Adipocyte (in vitro differentiated cells): ENCODE measurements at regions not wholly inside any gene's neighbourhood (a gene's known extent, or its start where the extent isn't known, plus 50 kb on each side); places are given as distances from the start of the nearest gene placed in this dataset.

Experiments
- DNase-seq: peaks from one replicate; pipeline ENCODE4 v3.0.0-alpha.2; 2015; ENCODE audit warnings: low read depth
- H3K27me3 ChIP-seq: replicated peaks from 2 replicates; pipeline ENCODE4 v1.7.0; 2013; ENCODE audit warnings: mild to moderate bottlenecking, low read length, moderate library complexity; ENCODE audit not compliant: control insufficient read depth, insufficient read depth
- H3K36me3 ChIP-seq: 2 replicates; pipeline ENCODE4 v1.7.0; 2013; ENCODE audit warnings: low read length, mild to moderate bottlenecking, moderate library complexity; ENCODE audit not compliant: control insufficient read depth, insufficient read depth, severe bottlenecking
- H3K4me1 ChIP-seq: 2 replicates; pipeline ENCODE4 v1.7.0; 2013; ENCODE audit warnings: mild to moderate bottlenecking, low read length, moderate library complexity; ENCODE audit not compliant: control insufficient read depth, insufficient read depth
- H3K4me3 ChIP-seq: 2 replicates; pipeline ENCODE4 v1.7.0; 2013; ENCODE audit warnings: mild to moderate bottlenecking, low read length, moderate library complexity
- H3K9ac ChIP-seq: 2 replicates; pipeline ENCODE4 v1.7.0; 2013; ENCODE audit warnings: mild to moderate bottlenecking, low read length, moderate library complexity
- H3K9me3 ChIP-seq: 2 replicates; pipeline ENCODE4 v1.7.0; 2013; ENCODE audit warnings: mild to moderate bottlenecking, low read length, moderate library complexity; ENCODE audit not compliant: control insufficient read depth

GRCh38 chr12:84550518-84550917, 362.1 kb downstream of the SLC6A15 start:
- Histone ChIP-seq H3K4me1 (peaks cover 15% of the 10 kb centered on the region), H3K27me3 (no peaks in the 10 kb centered on the region), H3K9ac (no peak overlapping the region), H3K4me3 (no peak overlapping the region), H3K36me3 (no peaks in the 10 kb centered on the region), H3K9me3 (no peaks in the 10 kb centered on the region)
- DNase-seq, result no peak

GRCh38 chr12:84542289-84542688, 370.3 kb downstream of the SLC6A15 start:
- Histone ChIP-seq H3K4me3 (no peak overlapping the region), H3K36me3 (no peaks in the 10 kb centered on the region), H3K27me3 (no peaks in the 10 kb centered on the region), H3K4me1 (peaks cover 5% of the 10 kb centered on the region), H3K9ac (no peak overlapping the region), H3K9me3 (no peaks in the 10 kb centered on the region)
- peak; percentile 29 for DNase-seq

- Histone ChIP-seq H3K9ac (no peak overlapping the region), H3K4me3 (no peak overlapping the region)
These were observed 374.9 kb downstream of the SLC6A15 start for GRCh38 chr12:84537666-84538065.

GRCh38 chr12:84512751-84513150, 399.8 kb downstream of the SLC6A15 start:
- no peak overlapping the region for H3K4me3 ChIP-seq
- no peaks in the 10 kb centered on the region for H3K27me3 ChIP-seq
- H3K9me3 ChIP-seq, result no peaks in the 10 kb centered on the region
- DNase-seq, result no peak
- peaks cover 23% of the 10 kb centered on the region for H3K4me1 ChIP-seq
- H3K9ac ChIP-seq, result no peak overlapping the region
- H3K36me3 ChIP-seq, result no peaks in the 10 kb centered on the region

More at GRCh38 chr12:84537666-84538065, 374.9 kb downstream of the SLC6A15 start:
- no peaks in the 10 kb centered on the region for H3K27me3 ChIP-seq
- no peaks in the 10 kb centered on the region for H3K36me3 ChIP-seq
- no peak for DNase-seq
- no peaks in the 10 kb centered on the region for H3K9me3 ChIP-seq
- no peaks in the 10 kb centered on the region for H3K4me1 ChIP-seq

- H3K4me3 ChIP-seq, result peak overlapping the region; percentile 59
- H3K9me3 ChIP-seq, result no peaks in the 10 kb centered on the region
- H3K4me1 ChIP-seq, result peaks cover 39% of the 10 kb centered on the region
- no peak for DNase-seq
- no peaks in the 10 kb centered on the region for H3K27me3 ChIP-seq
- peak overlapping the region; percentile 12 for H3K9ac ChIP-seq
- no peaks in the 10 kb centered on the region for H3K36me3 ChIP-seq
These were observed 403.7 kb downstream of the SLC6A15 start for GRCh38 chr12:84508851-84509260.

GRCh38 chr12:84507956-84508850, 404.4 kb downstream of the SLC6A15 start:
- Histone ChIP-seq H3K9ac (peak overlapping the region; percentile 12), H3K9me3 (no peaks in the 10 kb centered on the region), H3K36me3 (no peaks in the 10 kb centered on the region), H3K4me3 (peak overlapping the region; percentile 59), H3K27me3 (no peaks in the 10 kb centered on the region), H3K4me1 (peaks cover 39% of the 10 kb centered on the region)
- DNase-seq, result peak; percentile 79

GRCh38 chr12:84506282-84506681, 406.3 kb downstream of the SLC6A15 start:
- Histone ChIP-seq H3K4me1 (peaks cover 43% of the 10 kb centered on the region), H3K4me3 (no peak overlapping the region), H3K27me3 (no peaks in the 10 kb centered on the region), H3K9me3 (no peaks in the 10 kb centered on the region), H3K36me3 (no peaks in the 10 kb centered on the region), H3K9ac (no peak overlapping the region)
- no peak for DNase-seq

- H3K27me3 ChIP-seq, result no peaks in the 10 kb centered on the region
- H3K9me3 ChIP-seq, result no peaks in the 10 kb centered on the region
- H3K4me1 ChIP-seq, result peaks cover 29% of the 10 kb centered on the region
- peak; percentile 86 for DNase-seq
- no peaks in the 10 kb centered on the region for H3K36me3 ChIP-seq
- H3K9ac ChIP-seq, result no peak overlapping the region
- H3K4me3 ChIP-seq, result no peak overlapping the region
These were observed 409.5 kb downstream of the SLC6A15 start for GRCh38 chr12:84502907-84503787.

GRCh38 chr12:84502180-84502860, 410.3 kb downstream of the SLC6A15 start:
- Histone ChIP-seq H3K9me3 (no peaks in the 10 kb centered on the region), H3K27me3 (no peaks in the 10 kb centered on the region), H3K36me3 (no peaks in the 10 kb centered on the region), H3K9ac (no peak overlapping the region), H3K4me1 (peaks cover 25% of the 10 kb centered on the region), H3K4me3 (no peak overlapping the region)
- DNase-seq, result no peak

- Histone ChIP-seq H3K9me3 (no peaks in the 10 kb centered on the region), H3K9ac (no peak overlapping the region), H3K4me3 (no peak overlapping the region), H3K4me1 (peaks cover 5% of the 10 kb centered on the region), H3K36me3 (no peaks in the 10 kb centered on the region), H3K27me3 (no peaks in the 10 kb centered on the region)
- peak; percentile 76 for DNase-seq
These were observed 414.8 kb downstream of the SLC6A15 start for GRCh38 chr12:84497819-84498218.

- no peaks in the 10 kb centered on the region for H3K27me3 ChIP-seq
- H3K9me3 ChIP-seq, result no peaks in the 10 kb centered on the region
These were observed 416.9 kb downstream of the SLC6A15 start for GRCh38 chr12:84495711-84496110.

More at GRCh38 chr12:84495711-84496110, 416.9 kb downstream of the SLC6A15 start:
- H3K36me3 ChIP-seq, result no peaks in the 10 kb centered on the region
- H3K9ac ChIP-seq, result no peak overlapping the region
- DNase-seq, result no peak
- H3K4me3 ChIP-seq, result no peak overlapping the region
- H3K4me1 ChIP-seq, result no peaks in the 10 kb centered on the region
